Stimulated activated CD8-positive, alpha-beta memory T cell treated with anti-CD3 and anti-CD28 coated beads, Interleukin-12 subunit alpha, Interleukin-12 subunit beta, amount 100 ng/mL, for 24 hours (primary cell): ENCODE measurements at regions not wholly inside any gene's neighbourhood (a gene's known extent, or its start where the extent isn't known, plus 50 kb on each side); places are given as distances from the start of the nearest gene placed in this dataset.
"Not testable (repeated sequence)": the region's sequence is repeated elsewhere in the genome, so short reads cannot be mapped to it uniquely, and the experiment has no call there.

Source experiments
- DNase-seq: peaks from one replicate; pipeline ENCODE4 v3.0.0-alpha.2; 2020; ENCODE audit errors: extremely low read depth

DNA sequence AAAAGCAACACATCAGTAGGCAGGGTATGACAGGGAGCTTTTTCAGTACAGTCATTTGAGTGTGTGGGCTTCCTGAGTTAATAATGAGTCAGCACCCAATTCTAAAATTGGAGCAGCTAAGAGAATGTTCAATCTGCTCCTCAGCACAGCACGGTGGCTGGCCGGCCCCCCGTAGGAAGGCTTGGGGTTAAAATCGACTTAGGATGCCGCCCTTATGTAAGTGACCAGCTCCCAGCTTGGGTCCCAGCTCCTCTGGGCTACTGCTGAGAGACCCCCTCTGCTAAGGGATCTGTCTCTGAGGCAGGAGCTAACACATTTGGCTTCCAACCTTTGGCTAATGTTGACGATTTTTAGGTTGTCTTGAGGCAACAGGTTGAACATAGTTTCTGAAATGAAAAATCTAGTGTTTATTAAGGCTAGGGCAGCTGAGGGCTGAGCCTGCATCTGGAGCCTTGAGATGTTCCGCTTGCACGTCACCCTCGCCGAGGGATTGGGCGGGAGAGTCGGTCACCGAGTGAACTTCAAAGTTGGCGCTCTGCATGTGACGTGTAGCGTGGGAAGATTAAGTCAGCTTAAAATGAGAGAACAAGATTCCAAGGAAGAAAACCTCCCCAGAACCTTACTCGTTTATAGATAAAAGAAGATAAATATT, 291.3 kb upstream of the PLGLB2 start:
- not testable (repeated sequence) for DNase-seq

DNA sequence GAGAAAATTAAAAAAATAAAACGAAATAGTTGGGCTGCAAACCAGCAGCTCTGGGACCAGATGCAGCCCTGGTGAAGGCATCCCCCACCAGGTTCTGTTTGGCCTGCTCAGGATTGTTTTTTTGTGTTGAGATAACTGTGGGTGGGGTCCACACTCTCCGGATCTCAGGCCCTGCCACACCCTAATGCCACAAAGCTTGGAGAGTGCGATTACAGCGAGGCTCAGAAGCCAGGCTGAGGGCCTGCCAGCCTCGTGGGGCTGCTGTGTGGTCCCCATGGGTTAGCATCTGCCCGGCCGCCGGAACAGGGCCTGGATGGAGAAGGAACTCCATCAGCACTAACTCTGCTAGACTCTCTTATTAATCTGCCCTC, 290.8 kb upstream of the PLGLB2 start:
- not testable (repeated sequence) for DNase-seq

DNA sequence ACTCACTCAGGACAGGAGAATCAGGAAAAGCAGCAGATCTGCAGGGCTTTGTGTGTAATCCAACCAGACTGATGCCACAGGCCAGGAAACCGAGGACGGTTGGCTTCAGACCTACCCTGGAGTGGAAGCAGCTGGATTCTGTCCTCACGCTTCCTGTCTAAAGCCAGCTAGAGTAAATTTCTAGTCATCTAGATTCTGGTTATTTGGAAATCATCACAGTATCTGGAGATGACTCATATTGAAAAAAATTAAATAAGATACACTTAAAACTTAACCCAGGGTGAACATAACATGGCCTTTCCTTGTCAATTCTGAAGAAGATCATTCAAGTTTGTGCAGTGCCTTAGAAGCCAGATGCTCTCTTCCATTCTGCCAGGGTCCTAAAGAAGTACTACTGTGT, 288.9 kb upstream of the PLGLB2 start:
- DNase-seq, result not testable (repeated sequence)

DNA sequence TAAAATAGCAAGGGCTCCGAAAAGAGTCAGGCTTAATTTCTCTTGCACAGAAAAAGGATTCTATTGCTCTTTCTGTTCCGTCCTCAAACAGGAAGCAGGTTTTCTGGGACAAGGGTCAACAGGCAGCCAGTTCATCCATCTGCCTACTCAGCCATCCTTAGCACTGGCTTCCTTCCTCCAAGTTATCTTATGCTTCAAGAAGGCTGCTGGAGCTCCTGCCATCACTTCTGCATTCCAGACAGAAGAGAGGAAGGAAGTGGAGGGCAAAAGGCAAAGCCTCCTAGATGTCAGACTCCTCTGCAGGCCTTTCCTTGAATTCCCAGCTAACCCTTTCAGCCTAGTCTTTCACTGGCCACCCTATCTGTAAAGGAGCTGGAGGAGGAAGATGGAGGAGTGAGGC, 287.8 kb upstream of the PLGLB2 start:
- not testable (repeated sequence) for DNase-seq

DNA sequence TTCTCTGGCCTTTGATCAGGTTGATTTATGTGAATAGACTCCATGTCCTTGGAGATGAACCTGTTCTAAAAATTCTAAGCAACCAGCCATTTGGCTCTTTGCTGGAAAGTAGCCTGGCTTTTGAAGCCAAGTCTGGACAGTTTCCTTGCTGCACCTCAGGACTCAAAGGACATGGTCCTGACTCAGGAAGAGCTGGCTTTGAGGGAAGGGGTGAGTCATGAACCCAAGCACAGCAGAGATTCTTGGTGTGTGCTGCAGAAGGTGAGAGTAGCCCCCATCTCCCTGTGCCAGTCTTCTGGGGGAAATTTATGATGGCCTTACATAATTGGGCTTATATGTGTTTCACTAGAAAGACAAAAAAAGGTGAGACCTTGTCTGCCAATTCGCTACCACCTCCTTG, 287.2 kb upstream of the PLGLB2 start:
- DNase-seq, result not testable (repeated sequence)

DNA sequence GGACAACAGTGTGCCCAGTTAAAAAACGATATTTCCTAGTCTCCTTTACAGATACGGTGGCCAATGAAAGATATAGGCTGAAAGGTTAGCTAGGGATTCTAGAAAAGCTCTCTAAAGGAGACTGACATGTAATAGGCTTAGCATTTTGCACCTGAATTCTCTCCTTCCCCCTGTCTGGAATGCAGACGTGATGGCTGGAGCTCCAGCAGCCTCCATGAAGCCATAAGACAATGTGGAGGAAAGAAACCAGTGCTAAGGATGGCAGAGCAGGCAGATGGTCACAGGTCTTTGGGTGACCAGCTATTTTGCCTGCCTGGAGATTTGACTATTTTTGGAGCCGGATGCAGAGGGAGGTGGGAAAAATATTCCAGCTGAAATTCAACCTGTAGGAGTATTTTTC, 286.2 kb upstream of the PLGLB2 start:
- not testable (repeated sequence) for DNase-seq

DNA sequence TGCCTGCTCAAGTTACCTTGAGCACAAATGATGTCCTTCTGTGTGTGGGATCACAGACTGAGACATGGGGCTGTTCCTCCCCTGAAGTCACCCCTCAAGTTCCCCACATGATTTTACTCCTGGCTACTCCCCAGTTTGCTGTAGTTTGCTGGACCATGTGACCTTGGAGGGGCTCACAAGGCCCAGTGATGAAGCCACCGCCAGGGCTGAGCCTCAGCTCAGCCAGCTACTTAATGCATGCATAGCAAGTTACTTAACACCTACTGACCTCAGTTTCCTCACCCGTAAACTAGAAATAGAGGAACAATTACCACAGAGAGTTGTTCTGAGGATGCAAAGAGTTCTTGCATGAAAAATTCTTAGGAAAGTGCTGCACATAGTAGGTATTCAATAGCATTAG, 283.7 kb upstream of the PLGLB2 start:
- DNase-seq, result not testable (repeated sequence)

DNA sequence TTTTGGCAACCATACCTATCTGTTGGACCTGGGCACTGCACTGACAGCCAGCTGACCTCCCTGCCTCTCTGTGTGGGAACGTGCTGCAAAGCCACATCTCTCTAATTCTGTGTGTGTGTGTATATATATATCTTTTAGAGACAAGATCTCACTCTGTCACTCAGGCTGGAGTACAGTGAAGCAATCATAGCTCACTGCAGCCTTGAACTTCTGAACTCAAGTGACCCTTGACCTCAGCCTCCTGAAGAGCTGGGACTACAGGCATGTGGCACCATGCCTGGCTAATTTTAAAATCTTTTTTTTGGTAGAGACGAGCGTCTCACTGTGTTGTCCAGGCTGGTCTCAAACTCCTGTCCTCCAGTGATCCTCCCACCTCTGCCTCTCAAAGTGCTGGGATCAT, 282.2 kb upstream of the PLGLB2 start:
- DNase-seq, result not testable (repeated sequence)

DNA sequence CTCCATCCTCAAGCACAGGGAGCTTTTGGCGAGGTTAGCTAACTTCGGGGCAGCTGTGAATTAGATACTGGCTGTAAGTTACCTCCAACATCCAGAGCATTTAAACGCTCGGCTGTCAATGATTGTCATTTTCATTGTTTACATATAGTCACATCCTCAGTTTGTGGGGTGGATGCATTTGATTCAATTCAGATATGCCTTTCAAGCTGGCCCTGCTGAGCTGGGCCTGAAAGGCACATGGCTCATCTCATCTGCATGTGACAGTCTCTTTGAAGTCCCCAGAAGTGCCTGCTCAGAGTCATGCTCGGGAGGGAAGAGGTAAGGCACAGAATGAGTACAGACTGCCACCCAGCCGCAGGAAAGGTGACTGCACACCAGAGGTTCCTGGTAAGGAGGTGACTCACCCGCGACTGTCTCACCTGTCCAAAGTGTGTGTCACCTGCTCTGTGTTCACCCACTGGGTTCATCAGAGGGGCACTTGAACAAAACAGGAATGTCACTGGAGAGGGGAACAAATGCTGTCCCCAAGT, 281.2 kb upstream of the PLGLB2 start:
- not testable (repeated sequence) for DNase-seq

DNA sequence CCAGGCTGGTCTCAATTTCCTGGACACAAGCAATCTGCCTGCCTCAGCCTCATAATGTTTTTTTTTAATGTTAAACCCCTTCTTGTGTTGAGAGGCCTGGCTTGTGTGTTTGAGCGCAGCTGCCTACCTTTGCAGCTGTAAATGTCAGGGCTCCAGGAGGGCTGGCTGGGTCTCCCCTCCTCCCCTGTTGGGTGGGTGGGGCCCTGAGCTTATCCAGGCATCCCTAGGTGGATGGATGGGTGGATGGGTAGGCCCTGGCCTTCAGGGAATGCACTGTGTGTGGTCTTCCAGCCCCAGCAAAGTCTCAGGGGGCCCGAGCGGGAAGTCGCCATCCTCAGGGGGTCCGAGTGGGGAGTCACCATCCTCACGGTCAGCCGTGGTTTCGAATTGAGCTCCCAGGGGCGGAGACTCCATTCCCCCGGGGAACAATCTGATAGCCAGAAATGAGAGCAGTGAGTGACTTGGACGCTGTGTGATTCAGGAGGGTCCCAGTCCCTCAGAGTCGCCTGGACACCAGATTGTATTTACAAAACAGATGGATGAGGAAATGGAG, 279.4 kb upstream of the PLGLB2 start:
- not testable (repeated sequence) for DNase-seq

DNA sequence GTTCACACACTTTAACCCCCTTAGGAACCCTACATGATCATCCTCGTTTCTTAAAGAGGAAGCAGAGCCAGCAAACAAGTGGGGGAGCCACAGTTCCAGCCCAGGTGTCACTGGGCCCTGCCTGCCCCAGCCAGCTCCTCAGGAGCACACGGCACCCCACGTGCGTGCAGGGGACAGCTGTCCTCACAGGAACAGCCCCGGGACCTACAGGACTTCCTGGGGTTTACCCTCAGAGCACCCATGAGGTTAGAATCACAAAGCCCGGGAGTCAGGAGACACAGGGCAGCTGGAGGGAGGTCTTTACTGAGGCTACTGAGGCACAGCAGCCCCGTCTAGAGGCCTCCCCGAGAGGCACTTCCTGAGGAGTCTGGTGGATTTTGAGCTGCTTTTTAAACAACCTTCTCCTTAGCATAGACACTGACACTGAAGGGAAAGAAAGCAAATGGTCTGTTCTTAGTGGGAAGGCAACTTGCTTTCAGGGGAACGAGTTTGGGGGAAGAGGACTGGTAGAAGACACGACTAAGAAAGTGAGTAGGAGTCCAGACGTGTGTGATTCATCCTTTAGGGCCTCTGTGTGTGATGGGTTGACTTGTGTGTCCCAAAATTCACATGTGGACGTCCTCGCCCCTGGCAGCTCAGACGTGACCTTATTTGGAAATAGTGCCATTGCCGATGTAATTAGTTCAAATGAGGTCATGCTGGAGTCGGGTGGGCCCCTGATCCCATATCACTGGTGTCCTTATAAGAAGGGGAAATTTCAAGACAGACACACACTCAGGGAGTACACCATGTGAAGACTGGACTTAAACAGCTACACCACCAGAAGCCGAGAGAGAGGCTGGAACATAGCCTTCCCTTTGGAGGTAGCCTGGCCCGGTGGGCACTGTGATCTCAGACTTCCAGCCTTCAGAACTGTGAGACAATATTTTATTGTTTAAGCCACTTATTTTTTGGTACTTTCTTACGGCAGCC, 278.4 kb upstream of the PLGLB2 start:
- not testable (repeated sequence) for DNase-seq

DNA sequence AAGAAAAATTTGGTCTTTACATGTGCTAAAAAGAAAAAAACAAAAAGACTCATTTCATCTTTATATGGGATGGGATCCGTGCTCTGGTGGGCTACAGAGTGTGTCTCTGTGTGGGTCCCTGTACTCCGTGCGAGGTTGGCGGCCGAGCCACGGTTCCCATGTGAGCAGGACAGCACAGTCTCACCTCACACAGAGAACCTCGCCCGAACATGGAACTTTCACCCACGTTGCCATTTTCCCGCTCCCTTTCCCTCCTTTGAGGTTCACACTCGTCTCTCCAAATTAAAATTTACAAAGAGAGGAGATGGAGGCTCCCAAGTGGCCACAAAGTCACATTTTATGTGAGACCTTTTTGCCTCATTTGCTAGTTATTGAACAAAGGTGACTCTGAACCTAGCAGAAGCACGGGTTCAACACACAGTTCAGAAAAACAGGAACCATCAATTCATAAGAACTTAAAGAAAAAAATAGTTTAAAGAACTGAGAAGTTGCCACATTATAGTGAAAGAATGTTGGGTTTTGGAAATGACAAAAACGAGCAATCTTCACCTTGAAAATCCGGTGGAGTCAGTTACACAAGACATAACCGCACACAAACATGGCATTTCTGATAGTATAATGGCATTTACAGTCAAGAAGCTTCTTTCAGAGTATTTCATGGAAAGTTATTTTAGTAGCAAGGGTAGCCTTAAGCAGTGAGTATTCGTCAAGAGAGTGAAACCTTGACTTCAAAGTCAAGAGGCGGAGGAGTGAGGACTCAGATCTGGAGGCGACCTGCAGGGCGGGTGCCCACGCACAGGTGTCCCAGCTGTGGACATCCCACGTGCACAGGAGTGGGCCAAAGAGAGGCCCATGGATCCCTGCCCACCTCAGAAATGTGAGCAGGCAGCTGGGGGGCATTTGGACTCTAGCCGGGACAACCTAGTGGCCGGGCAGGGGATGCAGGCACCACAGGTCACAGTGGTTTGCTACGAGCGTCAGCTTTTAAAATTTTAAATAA, 277.2 kb upstream of the PLGLB2 start:
- DNase-seq, result not testable (repeated sequence)

DNA sequence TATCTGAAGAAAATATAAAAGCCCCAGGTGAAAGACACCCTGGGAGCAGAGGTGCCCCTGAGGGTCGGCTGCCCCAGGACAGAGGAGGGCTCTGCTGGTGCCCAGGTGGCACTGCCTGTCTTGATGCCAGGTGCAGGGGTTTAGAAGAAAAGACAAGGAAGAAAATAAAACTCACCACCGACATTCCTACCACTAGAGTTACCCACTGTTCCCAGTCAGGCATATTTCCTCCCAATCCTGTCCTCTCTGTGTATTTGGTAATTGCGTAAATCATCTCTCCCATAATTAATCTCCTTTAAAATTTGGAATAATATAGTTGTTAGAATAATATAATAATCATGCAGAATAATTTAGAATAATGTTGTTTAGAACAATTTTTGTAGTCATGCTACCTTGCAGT, 276.4 kb upstream of the PLGLB2 start:
- DNase-seq, result not testable (repeated sequence)

DNA sequence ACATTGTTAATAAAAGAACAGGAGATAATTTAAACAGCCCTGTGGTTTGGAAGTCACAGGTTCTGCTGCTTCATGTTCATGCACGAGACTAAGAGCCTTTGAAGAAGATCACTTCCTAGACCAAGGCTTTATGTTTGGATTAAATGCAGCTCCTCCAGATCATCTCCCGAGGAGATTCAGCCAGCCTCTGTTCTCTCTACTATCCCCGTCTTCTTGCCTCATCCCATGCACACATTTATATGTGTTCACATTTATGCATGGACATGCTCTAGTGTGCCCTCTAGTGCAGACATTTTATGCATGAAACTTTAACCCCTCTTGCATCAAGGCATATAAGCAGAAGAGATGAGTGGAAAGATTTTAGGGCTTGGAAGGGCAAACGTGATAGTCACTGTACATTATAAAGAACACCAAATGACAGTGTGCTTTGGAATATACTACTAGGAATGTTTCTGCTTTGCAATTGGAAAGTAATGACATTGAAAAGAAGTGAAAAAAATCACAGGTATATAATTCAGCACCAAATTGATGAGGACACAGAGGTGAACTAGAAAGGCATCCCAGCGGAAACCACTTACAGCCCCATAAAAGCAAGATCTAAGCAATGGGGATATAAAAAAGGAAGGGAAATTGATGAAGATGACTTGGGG, 271.5 kb upstream of the PLGLB2 start:
- not testable (repeated sequence) for DNase-seq

DNA sequence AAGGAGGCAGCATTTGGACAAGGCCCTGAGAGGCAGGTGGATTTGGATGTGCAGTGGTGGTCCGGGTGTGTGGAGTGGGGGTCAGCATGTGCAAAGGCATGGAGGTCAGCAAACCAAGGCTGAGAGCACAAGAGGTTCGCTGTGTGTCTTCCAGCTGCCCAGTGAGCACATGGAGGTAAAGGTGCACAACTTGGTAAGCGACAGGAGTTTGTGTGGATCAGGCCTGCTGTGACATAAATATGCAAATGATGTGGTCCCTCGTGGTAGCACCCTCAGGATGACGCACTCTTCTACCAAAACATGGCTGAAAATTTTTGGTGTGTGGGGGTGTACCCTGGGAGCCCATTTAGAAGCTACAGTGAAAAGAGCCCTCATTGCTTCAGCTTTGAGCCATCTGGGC, 271.0 kb upstream of the PLGLB2 start:
- not testable (repeated sequence) for DNase-seq

DNA sequence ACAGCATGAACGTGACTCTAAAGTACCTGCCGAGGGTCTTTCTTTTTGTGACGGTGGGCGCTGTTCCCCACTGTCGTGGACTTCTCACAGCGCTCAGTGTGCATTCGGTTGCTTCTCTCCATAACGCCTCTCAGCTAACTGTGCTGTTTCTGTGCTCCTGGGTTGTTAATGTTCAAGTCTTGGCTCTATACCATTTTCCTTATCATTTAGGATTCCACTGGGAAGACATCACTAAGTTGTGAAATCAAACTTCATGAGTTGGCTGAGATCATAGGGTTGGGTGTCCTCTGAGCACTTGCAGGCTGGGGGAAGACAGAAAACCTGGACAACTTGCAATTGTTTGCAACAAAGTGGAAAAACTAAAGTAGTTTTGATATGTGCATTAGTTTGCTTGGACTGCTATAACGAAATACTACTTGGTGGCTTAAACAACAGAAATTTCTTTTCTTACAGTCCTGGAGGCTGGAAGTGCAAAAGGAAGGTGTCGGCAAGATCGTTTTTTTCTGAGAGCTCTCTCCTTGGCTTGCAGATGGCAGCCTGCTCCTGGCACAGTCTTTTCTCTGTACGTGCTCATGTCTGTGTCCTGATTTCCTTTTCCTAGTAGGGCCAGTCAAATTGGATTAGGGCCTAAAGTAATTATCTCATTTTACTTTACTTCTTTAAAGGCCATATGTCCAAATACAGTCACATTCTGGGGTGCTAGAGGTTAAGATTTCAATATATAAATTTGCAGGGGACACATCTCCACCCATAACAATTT, 270.0 kb upstream of the PLGLB2 start:
- not testable (repeated sequence) for DNase-seq

DNA sequence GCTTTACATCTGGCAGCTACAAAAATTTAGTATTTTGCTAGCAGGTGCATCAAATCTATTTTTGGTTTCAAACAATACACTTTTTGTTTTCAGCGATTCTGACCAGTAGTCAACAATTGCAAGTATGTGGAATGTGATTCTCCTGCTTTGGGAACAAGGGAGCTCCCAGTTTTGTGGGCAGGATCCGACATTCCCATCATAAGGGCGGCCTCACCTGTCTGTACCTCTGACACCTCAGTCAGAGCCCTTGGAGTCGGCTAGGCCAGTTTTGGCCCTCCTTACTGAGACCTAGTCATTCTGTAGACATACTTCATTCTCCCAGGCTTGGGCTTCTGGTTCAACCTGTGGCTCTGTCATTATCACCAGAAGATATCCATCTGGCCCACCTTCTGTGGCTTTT, 269.0 kb upstream of the PLGLB2 start:
- DNase-seq, result not testable (repeated sequence)

DNA sequence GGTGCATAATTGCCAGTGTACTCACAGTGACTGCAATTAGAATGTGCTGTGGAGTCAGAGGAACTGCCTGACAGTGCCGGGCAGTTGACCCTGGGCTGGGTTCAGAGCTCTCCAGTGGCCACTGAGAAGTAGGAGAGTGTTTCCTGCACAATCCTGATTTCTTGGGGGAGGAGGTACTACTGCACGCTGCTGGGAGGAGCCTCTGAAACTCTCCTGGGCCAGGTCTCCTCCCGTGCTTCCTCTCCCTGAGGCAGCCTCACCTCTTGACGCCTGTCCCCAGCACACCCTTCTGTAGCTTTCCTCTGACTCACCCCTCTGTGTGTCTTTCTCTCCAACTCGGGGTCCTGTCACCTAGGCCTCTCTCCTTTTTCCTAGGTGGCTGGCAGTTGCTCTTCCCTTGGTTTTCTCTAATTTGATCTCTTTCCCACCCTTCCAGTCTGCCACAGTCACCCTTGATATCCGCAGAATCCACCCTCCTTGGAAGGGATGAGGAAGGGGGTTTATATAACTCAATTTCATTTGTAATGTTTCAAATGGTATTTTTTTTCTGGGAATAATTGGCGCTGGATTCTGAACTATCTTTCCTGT, 264.7 kb upstream of the PLGLB2 start:
- not testable (repeated sequence) for DNase-seq

DNA sequence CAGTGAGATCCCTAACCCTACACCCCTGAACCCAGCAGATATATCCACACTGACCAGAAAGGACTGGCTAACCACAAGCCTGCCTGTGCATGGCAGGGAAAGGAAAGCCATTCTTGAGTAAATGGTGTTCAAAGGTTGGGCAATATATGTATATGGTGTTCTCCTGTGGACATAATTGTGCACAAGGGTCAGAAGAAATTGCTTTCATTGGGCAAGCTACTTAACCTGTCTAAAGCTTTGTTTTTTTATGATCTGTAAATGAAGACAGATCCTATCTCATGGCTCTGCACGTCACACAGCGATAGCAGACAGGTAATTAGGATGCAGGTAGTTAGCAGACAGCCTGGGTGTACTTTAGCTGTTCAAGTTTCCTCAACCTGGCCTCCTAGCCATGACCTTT, 263.5 kb upstream of the PLGLB2 start:
- DNase-seq, result not testable (repeated sequence)
